Myocyte (in vitro differentiated cells): ENCODE measurements at regions not wholly inside any gene's neighbourhood (a gene's known extent, or its start where the extent isn't known, plus 50 kb on each side); places are given as distances from the start of the nearest gene placed in this dataset.

Experiments used
- DNase-seq: peaks from one replicate; pipeline ENCODE4 v3.0.0-alpha.2; 2012; ENCODE audit warnings: low read depth

DNA sequence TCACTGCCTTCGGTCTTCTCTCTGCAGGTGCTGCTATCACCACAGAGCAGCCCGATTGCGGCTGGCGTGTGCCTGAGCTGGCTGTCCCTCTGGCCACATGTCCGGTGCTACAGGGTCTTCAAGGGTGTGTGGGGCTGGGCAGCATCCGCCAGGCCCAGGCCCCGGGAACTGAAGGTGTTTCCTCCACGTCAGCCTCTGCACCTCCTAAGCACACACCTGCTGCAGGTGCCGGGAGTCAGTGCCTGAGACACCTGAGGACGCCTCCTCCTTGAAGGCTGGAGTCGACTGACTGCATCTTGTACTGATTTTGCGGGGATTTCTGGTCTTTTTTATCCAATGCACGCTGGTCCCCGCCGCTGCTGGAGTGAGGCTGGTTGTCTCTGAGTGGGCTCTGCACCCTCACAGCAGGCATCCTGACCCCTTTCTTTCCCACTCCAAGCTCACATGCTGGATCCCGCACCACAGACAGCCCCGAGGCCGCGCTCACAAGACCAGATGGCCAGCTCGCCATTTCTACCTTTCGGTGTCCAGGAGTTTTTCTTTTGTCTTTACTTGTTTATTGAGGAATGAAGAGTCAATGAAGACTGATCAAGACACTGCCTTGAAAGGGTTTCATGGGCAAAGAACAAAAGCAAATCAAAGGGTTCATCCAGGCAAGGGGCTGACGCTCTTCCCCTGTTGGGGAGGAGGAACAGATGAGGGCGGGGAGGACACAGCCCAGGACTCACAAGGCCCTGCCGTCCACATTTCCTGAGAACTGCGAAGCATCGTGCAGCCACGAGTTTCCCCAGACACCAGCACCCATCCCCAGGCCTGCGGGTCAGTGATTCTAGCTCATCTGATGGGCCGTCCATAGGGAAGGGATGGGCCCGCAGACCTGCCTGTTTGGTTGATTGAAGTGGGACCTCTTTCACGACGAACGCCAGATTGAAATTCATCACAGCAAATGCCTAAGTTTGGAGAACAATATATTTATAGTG is 203.8 kb upstream of the SOX1 start:
- DNase-seq: no peak

DNA sequence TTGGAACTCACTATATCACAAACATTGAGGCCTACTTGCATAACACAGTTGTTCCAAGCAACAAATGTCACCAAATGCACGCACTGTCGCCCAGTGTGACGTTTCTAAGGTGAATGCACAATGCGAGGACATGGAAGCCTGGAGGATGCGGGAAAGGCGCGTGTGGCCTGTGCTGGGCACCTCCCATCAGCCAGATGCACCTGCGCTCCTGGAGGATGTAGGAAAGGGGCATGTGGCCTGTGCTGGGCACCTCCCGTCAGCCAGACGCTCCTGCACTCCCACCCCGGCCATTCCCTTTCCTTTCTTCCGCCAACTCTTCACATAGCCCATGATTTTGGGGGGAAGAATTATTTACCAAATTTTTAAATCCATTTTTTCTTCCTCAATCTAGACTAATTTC is 202.4 kb upstream of the SOX1 start:
- no peak for DNase-seq

DNA sequence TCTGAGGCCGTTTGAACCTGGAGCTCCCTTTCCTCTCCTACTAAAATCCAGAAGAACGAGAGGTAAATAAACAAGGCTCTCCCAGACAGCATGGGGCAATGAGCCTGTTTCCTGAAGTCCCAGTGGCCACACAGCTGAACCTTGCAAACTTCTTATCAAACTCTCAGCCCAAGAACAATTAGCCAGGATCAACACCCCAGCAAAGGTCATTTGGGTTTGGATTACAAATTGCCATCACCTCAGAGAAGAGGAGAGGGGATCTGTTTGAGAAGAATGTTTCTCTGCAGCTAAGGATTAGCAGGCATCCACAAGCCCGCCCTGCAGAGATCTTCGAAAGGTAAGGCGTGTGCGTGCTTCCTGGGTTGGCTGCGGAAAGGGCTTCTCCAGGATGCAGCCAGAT is 201.9 kb upstream of the SOX1 start:
- DNase-seq: no peak

DNA sequence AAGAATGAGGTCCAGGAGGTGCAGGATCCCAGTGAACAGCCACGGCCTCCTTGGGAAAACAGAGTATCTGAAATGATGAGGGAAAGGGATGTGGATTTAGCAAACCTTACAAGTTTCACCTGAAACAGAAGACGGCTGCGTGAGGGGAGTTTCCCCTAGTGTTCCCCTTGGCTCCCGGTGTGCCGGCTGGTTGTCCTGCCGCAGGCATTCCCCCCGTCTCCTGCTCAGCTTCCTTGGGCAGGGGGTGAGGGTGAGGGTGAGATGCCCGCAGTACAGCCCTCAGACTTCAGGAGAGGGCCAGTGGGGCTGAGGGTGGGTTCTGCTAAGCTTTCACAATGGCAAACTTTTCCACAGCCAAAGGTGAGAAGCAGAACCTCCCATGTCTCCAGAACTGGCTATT is 201.1 kb upstream of the SOX1 start:
- DNase-seq: no peak

DNA sequence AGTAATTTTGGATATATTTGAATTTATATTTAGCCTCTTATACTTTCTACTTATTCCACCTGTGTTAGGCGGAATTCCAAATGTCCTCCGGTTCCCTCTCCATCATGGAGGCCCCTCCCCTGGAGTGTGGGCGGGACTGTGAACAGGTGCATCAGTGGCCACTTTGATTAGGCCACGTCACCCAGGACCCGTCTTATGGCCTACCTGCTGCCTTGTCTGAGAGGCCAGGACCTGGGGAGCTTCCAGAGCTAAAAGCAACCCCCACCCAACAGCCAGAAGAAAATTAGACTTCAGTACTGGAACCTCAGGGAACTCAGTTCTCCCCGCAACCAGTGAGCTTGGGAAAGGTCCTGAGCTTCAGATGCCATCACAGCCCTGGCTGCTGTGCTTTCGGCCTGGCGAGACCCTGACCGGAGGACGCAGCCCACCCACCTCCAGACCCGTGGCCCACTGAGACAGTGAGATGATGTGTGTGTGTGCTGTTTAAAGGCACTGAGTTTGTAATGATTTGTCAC is 200.2 kb upstream of the SOX1 start:
- DNase-seq: no peak

DNA sequence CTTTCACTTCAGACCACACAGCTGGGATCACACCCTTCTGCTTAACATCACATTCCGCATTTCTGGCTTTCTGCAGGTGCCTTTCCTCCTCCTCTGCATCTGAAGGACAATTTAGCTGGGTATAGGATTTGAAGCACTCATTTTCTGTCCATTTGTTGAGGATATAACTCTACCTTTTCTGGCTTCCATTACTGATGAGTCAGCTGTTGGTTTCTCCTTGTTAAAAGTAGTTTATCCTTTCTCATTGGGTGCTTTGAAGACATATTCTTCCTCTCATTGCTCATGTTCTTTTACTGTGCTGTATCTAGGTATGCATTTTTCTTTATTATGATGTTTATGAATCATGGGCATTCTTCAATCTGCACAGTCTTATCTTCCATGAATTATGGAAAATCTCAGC is 199.3 kb upstream of the SOX1 start:
- no peak for DNase-seq

DNA sequence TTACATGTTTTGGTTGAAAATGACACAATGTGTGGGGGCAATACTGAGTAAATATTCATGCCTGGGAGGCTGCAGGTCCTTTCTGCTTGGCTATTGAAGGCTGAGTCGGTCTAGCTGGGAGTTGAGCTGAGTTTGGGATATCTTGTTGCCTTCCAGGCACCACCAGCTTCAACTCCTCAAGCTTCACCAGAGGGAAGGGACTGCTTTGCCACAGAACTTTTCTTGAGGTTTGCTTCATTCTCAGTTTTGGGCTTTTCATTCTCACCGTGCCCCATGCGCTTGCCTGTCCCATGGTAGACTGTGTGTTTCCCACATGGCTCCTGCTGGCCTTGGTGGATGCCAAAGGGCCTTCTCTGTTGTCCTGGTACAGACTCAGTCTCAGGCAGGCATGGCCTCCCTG is 198.2 kb upstream of the SOX1 start:
- DNase-seq: no peak

DNA sequence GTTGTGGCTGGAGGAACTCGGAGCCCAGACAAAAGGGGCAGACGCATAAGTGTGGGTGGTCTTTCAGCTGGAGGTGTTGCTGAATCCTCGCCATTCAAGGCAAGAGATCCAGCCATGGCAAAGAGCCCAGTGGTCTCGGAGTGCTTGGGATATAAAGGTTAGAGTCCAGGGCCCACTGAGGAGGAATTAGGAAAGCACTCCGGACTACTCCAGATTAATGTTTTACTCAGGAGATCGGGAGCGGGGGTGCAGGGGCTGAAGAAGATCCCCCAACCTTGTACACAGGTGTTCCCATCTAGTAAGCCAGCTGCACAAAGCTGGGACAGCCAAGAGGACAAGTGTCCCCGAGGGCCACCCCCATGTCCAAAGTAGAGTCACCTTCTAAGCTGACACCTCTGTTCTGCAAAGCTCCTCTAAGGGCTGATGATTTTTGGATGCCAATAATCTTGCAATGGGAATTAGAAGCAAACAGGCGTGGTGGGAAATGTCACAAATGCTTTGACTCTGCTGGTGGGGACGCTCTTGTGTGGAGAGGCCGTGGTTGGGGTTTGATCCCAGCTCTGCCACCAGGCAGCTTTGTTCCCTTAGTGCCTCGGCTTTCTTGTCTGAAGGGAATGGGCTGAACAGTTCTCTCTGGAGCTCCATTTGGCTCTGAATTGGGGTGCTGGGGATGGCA is 194.3 kb upstream of the SOX1 start:
- no peak for DNase-seq

DNA sequence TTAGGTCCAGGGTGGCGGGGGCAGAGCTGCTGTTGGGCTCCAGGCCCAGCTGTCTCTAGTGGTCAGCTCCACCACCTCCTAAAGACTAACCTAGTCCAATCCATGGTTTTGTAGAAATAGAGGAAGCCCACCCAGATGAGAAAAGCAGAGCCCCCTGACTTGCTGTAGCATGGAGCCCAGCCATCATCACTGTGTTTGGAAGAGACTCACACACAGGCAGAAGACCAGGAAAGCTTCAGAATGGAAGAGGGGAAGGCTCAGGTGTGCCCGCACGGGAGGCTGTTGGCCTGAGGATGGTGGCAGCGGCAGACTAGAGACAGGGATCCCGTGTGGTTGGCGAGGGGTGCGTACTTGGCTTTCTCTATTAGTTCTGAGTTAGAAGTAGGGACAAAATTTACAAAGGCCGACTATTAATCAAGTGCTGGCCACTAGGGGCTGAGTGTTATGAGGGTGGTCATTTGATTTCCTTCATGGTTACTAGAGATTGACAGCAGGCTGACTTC is 193.2 kb upstream of the SOX1 start:
- DNase-seq: no peak

DNA sequence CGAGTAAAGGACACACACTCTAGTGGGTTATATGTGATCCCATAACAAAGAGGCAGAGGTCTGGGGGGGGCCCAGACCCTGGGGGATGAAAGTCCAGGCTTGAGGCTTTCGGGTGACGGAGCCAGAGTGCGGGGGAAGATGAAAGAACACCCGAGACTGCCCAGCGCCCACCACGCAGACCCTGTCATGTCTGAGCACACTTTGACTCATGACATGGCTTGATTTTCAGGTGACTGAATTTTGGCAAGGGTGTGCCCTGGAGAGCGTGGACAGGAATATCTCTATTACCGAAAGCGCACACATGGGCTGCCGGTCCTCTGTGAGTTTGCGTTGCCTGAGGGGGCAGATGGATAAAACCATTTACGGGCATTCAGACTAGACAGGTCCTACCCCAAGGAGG is 192.0 kb upstream of the SOX1 start:
- no peak for DNase-seq

DNA sequence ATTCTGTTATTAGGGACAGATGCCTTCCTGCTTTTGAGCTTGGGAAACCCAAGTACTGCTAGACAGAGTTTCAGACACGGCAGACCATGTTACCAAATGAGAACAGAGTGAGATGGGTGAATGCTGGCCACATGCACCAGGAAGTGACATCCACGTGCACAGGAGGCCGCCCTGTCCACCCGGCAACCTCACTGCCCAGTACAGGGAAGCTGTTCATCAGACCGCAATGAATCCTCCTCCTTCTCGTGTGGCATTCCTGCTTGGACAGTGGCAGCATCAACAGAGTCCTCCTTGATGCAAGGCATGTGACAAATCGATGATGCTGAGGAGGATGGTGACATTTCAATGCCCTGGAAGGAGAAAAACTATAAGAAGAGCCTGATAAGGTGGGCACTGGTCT is 191.0 kb upstream of the SOX1 start:
- no peak for DNase-seq

DNA sequence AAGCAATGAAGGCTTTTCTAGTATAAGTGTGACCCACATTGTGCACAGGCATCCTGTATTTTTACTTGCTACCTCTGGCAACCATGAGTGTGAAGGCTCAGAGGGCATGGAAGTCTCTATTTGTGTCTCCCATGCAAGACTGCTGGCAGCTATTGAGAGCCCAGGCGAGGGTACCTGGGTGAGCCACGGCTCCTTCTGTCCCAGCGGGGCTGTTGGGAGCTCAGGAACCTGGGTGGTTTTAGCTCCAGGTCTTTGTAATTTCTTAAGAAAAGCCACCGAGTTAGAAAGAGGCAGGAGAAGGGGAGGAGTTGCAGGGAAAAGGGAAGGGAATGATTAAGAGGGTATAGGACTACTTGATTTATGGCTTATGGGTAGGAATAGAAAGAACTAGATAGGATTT is 190.4 kb upstream of the SOX1 start:
- DNase-seq: no peak

DNA sequence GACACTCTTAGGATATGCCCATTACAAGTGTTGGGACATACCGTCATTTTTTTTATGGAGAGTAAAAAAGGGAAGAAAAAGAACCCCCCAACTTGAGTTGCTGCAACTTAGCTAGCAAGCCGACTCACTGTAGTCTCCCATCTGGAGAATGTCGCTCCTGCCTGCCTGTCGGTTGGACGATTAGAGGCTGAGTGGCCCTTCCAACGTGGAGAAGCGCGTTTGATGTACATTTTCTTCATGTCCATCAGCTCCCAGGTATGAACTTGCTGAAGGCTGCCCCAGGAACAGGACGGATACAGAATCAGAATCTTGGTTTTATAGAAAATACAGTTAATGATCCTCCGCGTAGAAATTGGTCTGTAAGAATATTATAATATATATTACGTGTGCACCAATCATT is 189.0 kb upstream of the SOX1 start:
- no peak for DNase-seq

DNA sequence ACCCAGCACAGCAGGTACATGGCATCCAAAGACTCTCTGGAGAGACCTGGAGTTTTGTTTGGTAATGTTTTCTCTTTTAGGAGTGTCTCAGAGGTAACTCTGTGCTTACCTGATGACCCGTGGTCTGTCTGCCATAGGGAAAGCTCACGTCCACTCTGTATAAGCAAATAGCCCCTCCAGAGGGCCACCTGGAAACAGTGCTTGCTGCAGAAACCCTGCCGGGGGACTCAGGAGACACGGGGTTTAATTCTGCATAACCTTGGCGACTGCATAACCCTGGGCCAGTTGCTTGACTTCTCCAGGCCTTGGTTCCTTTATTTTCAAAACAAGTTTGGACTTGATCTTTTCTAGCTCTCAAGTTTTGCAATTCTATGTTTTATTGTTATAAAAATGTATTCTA is 187.2 kb upstream of the SOX1 start:
- DNase-seq: no peak

DNA sequence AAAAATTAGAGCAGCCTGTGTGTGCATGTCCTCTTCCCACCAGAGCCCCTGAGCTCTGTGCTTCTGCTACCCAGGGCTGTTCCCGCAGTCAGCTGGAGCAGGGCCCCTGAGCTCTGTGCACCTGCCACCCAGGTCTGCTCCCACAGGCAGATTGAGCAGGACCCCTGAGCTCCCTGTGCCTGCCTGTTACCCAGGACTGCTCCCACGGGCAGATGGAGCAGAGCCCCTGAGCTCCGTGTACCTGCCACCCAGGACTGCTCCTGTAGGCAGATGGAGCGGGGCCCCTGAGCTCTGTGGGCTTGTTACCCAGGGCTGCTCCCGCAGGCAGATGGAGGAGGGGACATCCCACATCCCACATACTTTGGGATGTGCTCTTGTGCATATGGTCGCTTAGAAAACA is 186.8 kb upstream of the SOX1 start:
- no peak for DNase-seq

DNA sequence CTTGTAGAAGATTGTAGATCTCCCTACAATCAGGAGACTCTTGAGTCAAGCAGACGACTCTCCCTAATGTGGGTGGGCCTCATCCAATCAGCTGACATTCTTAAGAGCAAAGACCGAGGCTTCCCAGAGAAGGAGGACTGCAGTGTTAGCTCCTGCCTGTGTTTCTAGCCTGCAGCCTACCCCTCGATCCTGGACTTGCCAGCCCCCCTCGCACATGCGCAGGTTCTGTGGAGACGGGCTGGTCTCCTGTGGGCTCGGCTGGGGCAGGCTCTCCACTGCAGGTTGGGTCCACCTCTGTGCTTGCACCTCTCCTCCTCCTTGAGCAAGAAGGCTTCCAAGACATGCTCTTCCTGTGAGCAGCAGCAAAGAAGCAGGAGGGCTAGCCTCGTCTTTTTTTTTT is 185.2 kb upstream of the SOX1 start:
- DNase-seq: no peak

DNA sequence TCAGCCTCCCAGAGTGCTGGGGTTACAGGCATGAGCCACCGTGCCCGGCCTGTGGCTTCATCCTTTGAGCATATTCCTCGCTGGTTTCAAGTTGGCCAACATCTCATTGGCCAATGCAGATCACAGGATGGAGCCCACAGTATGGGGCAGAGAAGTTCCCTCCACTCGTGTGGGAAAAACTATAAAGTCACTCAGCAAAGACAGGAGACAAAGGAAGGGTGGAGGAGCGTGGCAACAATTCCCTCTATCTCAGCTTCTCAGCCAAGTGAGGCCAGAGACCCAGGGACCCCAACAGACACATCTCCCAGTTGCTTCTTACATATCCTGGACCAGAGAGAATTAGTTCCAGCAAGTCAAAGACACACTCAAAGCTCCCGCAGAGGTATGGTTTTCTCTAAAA is 184.6 kb upstream of the SOX1 start:
- DNase-seq: no peak

DNA sequence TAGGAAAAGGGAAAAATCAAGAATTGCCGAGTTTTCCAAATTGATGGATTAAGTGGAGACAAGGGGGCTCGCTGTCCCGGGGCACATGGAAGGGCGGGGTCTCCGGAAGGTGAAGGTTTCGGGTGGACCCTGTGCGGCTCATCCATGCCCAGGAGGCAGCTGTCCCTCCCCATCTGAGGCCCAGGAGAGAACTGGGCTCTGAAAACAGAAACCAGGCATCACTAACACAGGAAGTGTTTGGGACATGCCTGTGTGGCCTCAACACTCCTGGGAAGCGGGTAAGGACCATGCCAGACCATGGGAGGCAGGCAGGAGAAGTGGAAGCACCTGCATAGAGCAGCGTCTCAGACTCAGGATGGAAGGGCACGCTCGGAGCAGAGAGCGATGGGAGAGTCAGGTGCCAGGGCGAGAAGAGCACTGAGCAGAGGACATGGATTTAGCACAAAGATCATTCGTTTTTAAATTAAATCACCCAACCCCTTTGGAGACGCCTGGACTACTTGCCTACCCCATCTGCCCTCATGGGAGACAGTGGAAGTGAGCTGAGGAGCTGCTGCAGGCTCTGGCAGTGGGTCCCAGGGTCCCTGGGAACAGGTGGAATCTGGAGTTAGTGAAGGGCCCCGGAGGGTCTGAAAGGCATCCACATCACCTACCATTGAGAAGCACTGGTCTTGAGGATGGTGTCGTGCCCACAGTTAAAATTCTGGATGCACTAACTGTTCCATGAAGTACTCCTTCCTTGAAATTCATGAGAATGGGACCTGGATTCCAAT is 183.2 kb upstream of the SOX1 start:
- DNase-seq: no peak

DNA sequence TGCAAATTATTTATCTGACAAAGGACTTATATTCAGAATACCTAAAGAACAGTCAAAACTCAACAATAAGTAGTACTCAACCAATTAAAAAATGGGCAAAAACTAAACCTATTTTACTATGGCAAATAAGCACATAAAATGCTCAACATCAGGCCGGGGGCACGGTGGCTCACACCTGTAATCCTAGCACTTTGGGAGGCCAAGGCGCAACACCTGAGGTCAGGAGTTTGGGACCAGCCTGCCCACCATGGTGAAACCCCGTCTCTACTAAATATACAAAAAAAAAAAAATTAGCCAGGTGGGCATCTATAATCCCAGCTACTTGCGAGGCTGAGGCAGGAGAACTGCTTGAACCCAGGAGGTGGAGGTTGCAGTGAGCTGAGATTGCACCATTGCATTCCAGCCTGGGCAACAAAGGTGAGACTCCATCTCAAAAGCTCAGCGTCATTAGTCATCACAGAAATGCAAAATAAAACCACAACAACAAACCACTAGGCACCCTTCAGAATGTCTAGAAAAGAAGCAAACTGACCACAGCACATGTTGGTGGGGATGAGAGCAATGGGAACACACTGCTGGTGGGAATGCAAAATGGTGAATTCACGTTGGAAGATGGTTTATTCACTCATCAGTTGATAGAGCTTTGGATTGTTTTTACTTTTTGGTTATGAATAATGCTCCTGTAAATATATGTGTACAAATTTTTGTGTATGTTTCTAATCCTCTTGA is 180.6 kb upstream of the SOX1 start:
- no peak for DNase-seq

DNA sequence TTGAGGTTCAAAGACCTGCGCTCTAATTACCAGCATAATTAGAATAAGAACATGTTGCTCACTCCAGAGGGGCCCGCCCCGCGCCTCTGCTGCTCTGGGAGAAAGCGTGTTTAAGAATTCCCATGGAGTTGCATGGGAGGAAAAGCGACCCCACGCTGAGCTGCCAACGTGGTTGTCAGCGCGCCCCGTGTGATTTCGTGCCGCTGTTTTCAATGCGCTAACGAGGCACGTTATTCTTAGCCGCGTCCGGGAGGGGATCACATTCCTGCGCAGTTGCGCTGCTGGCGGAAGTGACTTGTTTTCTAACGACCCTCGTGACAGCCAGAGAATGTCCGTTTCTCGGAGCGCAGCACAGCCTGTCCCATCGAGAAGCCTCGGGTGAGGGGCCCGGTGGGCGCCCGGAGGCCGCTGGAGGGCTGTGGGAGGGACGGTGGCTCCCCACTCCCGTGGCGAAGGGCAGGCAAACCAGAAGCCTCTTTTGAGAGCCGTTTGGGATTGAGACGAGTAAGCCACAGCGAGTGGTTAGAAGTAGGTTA is 173.8 kb upstream of the SOX1 start:
- no peak for DNase-seq
